H9 (cell line): ENCODE measurements at regions not wholly inside any gene's neighbourhood (a gene's known extent, or its start where the extent isn't known, plus 50 kb on each side); places are given as distances from the start of the nearest gene placed in this dataset.

ENCODE experiments used
- DNase-seq: peaks from one replicate; pipeline ENCODE4 v3.0.0-alpha.2; 2017
- H2AFZ ChIP-seq: one replicate; pipeline ENCODE4 v1.6.1; 2013; ENCODE audit warnings: mild to moderate bottlenecking, low read length, control low read depth, moderate library complexity
- H2AK5ac ChIP-seq: 2 replicates; pipeline ENCODE4 v1.6.1; 2013; ENCODE audit warnings: low read length, control low read depth, mixed read lengths; ENCODE audit not compliant: insufficient read length
- H2BK120ac ChIP-seq: one replicate; pipeline ENCODE4 v1.6.1; 2013; ENCODE audit warnings: low read depth, mild to moderate bottlenecking, low read length, control low read depth, inconsistent platforms; ENCODE audit not compliant: poor library complexity, severe bottlenecking
- H2BK12ac ChIP-seq: 2 replicates; pipeline ENCODE4 v1.6.1; 2013; ENCODE audit warnings: low read length, control low read depth, mixed read lengths, low read depth; ENCODE audit not compliant: insufficient read length
- H2BK15ac ChIP-seq: 2 replicates; pipeline ENCODE4 v1.6.1; 2013; ENCODE audit warnings: low read depth, low read length, control low read depth
- H2BK20ac ChIP-seq: one replicate; pipeline ENCODE4 v1.6.1; 2013; ENCODE audit warnings: low read depth, mild to moderate bottlenecking, low read length, control low read depth, inconsistent platforms; ENCODE audit not compliant: poor library complexity, severe bottlenecking
- H2BK5ac ChIP-seq: 2 replicates; pipeline ENCODE4 v1.6.1; 2013; ENCODE audit warnings: low read length, control low read depth, mixed read lengths; ENCODE audit not compliant: insufficient read length
- H3K14ac ChIP-seq: 2 replicates; pipeline ENCODE4 v1.6.1; 2013; ENCODE audit warnings: low read length, control low read depth; ENCODE audit not compliant: insufficient read depth
- H3K18ac ChIP-seq: 2 replicates; pipeline ENCODE4 v1.6.1; 2013; ENCODE audit warnings: low read depth, mild to moderate bottlenecking, mixed read lengths, low read length, control low read depth; ENCODE audit not compliant: insufficient read length
- H3K23ac ChIP-seq: 2 replicates; pipeline ENCODE4 v1.6.1; 2013; ENCODE audit warnings: low read length, control low read depth, mixed read lengths, low read depth; ENCODE audit not compliant: insufficient read length
- H3K23me2 ChIP-seq: 2 replicates; pipeline ENCODE4 v1.6.1; 2013; ENCODE audit warnings: low read depth, mild to moderate bottlenecking, mixed read lengths, low read length, control low read depth; ENCODE audit not compliant: insufficient read length, poor library complexity, severe bottlenecking
- H3K27ac ChIP-seq: 2 replicates; pipeline ENCODE4 v1.5.1; 2013; ENCODE audit warnings: low read length, control low read depth, mixed read lengths, low read depth; ENCODE audit not compliant: insufficient read length
- H3K27me3 ChIP-seq: 2 replicates; pipeline ENCODE4 v1.6.1; 2013; ENCODE audit warnings: low read length, control low read depth, inconsistent platforms; ENCODE audit not compliant: insufficient read depth
- H3K4ac ChIP-seq: 2 replicates; pipeline ENCODE4 v1.6.1; 2013; ENCODE audit warnings: low read depth, mild to moderate bottlenecking, control low read depth, inconsistent platforms, low read length, moderate library complexity
- H3K4me1 ChIP-seq: 2 replicates; pipeline ENCODE4 v1.6.1; 2013; ENCODE audit warnings: low read length, control low read depth, inconsistent platforms; ENCODE audit not compliant: insufficient read depth
- H3K4me2 ChIP-seq: 2 replicates; pipeline ENCODE4 v1.6.1; 2013; ENCODE audit warnings: low read length, control low read depth, mixed read lengths; ENCODE audit not compliant: insufficient read length, insufficient read depth
- H3K56ac ChIP-seq: 2 replicates; pipeline ENCODE4 v1.6.1; 2013; ENCODE audit warnings: low read depth, mild to moderate bottlenecking, mixed read lengths, low read length, control low read depth; ENCODE audit not compliant: insufficient read length
- H3K79me1 ChIP-seq: 2 replicates; pipeline ENCODE4 v1.6.1; 2013; ENCODE audit warnings: low read depth, mild to moderate bottlenecking, moderate library complexity, low read length, control low read depth, inconsistent platforms; ENCODE audit not compliant: insufficient read depth, poor library complexity, severe bottlenecking
- H3K79me2 ChIP-seq: 2 replicates; pipeline ENCODE4 v1.6.1; 2013; ENCODE audit warnings: low read length, control low read depth, inconsistent platforms; ENCODE audit not compliant: insufficient read depth
- H3K9ac ChIP-seq: 2 replicates; pipeline ENCODE4 v1.6.1; 2013; ENCODE audit warnings: low read length, control low read depth, mixed read lengths; ENCODE audit not compliant: insufficient read length; ENCODE audit errors: extremely low read depth
- H3K9me3 ChIP-seq: one replicate; pipeline ENCODE4 v1.6.1; 2013; ENCODE audit warnings: low read depth, low read length, inconsistent platforms; ENCODE audit not compliant: control insufficient read depth
- H3T11ph ChIP-seq: one replicate; pipeline ENCODE4 v1.6.1; 2013; ENCODE audit warnings: mild to moderate bottlenecking, low read length, control low read depth, inconsistent platforms
- H4K20me1 ChIP-seq: one replicate; pipeline ENCODE4 v1.6.1; 2013; ENCODE audit not compliant: control insufficient read depth, insufficient read length, insufficient read depth
- H4K5ac ChIP-seq: 2 replicates; pipeline ENCODE4 v1.6.1; 2013; ENCODE audit warnings: low read depth, mild to moderate bottlenecking, mixed read lengths, low read length, control low read depth; ENCODE audit not compliant: insufficient read length
- H4K8ac ChIP-seq: replicated peaks from 2 replicates; pipeline ENCODE4 v1.6.1; 2013; ENCODE audit warnings: low read length, control low read depth, mixed read lengths, low read depth; ENCODE audit not compliant: insufficient read length
- H4K91ac ChIP-seq: 2 replicates; pipeline ENCODE4 v1.6.1; 2013; ENCODE audit warnings: low read depth, mild to moderate bottlenecking, moderate library complexity, mixed read lengths, low read length, control low read depth; ENCODE audit not compliant: insufficient read length
- H3K27ac Mint-ChIP-seq, 3 experiments: 2 replicates in 2 of 3; 3 replicates in 1 of 3; pipeline ENCODE4 v1.8.0; 2020 to 2021; ENCODE audit warnings: mixed read lengths in 3 of 3, mild to moderate bottlenecking in 1 of 3, moderate library complexity in 1 of 3
- H3K27me3 Mint-ChIP-seq: 2 replicates; pipeline ENCODE4 v1.8.0; 2021; ENCODE audit warnings: low read depth, mild to moderate bottlenecking, moderate library complexity, mixed read lengths
- H3K36me3 Mint-ChIP-seq, 3 experiments: 2 replicates in 2 of 3; 3 replicates in 1 of 3; pipeline ENCODE4 v1.8.0; 2020 to 2021; ENCODE audit warnings: low read depth in 3 of 3, mixed read lengths in 3 of 3; ENCODE audit not compliant: insufficient read depth in 1 of 3
- H3K4me1 Mint-ChIP-seq, 2 experiments: 2 replicates each; pipeline ENCODE4 v1.8.0; 2020; ENCODE audit warnings: mixed read lengths in 2 of 2
- H3K4me3 Mint-ChIP-seq, 2 experiments: 2 replicates in 1 of 2; 3 replicates in 1 of 2; pipeline ENCODE4 v1.8.0; 2020 to 2021; ENCODE audit warnings: mild to moderate bottlenecking in 2 of 2, mixed read lengths in 2 of 2, moderate library complexity in 1 of 2
- H3K9me3 Mint-ChIP-seq, 2 experiments: 2 replicates in 1 of 2; 3 replicates in 1 of 2; pipeline ENCODE4 v1.8.0; 2020; ENCODE audit warnings: mild to moderate bottlenecking in 2 of 2, mixed read lengths in 2 of 2, moderate library complexity in 1 of 2
- TF ChIP-seq, protein P1 (sequence below): fragments of 200-600 bp; sonication (generic); conservative IDR thresholded peaks from 3 replicates; pipeline ENCODE4 v1.8.0; 2021; ENCODE audit warnings: antibody characterized with exemption, mild to moderate bottlenecking

DNA sequence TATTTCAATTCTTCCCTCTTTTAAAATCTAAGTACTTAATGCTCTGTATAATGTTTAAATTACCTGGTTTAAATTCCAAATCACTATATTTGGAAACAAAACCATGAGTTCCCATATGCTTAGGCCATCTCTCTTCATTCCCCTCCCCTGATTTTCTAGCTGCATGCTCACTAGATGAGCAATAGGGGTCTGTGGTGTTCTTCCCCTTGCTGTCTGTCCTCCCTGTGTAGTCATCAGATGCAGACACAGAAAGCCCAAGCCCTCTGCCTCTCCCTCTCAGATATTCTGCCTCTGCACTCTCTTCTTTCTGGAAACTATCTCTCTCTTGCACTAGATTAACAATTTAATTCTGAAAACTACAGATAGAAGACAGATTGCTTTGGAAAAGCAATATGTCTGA, 1730.2 kb downstream of the OLFM4 start:
- Histone ChIP-seq H2AFZ (no peak overlapping the region), H3K4me2 (no peak overlapping the region), H3K27ac (no peak overlapping the region), H3K27me3 (no peaks in the 10 kb centered on the region), H4K20me1 (no peaks in the 10 kb centered on the region), H4K91ac (no peak overlapping the region), H2BK12ac (no peak overlapping the region), H3K4ac (no peak overlapping the region), H2BK120ac (no peak overlapping the region), H3K9me3 (no peaks in the 10 kb centered on the region), H3K79me2 (no peaks in the 10 kb centered on the region), H3T11ph (no peak overlapping the region), H3K79me1 (no peaks in the 10 kb centered on the region), H3K4me1 (no peaks in the 10 kb centered on the region), H3K9ac (no peak overlapping the region), H2BK15ac (no peak overlapping the region), H3K56ac (no peak overlapping the region), H4K8ac (no peak overlapping the region), H2BK20ac (no peak overlapping the region), H3K23ac (no peak overlapping the region), H3K18ac (no peak overlapping the region), H2BK5ac (no peak overlapping the region), H3K14ac (no peak overlapping the region), H2AK5ac (no peak overlapping the region), H4K5ac (no peak overlapping the region), H3K23me2 (no peaks in the 10 kb centered on the region)
- no peak for DNase-seq
- Mint-ChIP-seq H3K4me1 (peaks cover 2 to 4% of the 10 kb centered on the region in 2 experiments; a peak in 2 of 4 replicates), H3K27me3 (no peaks in the 10 kb centered on the region), H3K27ac (no peak overlapping the region; a peak in 1 of 7 replicates), H3K4me3 (no peak overlapping the region), H3K9me3 (no peaks in the 10 kb centered on the region), H3K36me3 (peaks cover 0 to 5% (median 0%) of the 10 kb centered on the region in 3 experiments; a peak in 1 of 7 replicates)
- TF ChIP-seq, protein P1, sequence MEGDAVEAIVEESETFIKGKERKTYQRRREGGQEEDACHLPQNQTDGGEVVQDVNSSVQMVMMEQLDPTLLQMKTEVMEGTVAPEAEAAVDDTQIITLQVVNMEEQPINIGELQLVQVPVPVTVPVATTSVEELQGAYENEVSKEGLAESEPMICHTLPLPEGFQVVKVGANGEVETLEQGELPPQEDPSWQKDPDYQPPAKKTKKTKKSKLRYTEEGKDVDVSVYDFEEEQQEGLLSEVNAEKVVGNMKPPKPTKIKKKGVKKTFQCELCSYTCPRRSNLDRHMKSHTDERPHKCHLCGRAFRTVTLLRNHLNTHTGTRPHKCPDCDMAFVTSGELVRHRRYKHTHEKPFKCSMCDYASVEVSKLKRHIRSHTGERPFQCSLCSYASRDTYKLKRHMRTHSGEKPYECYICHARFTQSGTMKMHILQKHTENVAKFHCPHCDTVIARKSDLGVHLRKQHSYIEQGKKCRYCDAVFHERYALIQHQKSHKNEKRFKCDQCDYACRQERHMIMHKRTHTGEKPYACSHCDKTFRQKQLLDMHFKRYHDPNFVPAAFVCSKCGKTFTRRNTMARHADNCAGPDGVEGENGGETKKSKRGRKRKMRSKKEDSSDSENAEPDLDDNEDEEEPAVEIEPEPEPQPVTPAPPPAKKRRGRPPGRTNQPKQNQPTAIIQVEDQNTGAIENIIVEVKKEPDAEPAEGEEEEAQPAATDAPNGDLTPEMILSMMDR = peak; percentile 23; the same call in 1 of the 3 replicates
